ENCODE measurements at regions not wholly inside any gene's neighbourhood (a gene's known extent, or its start where the extent isn't known, plus 50 kb on each side); places are given as distances from the start of the nearest gene placed in this dataset.

DNA sequence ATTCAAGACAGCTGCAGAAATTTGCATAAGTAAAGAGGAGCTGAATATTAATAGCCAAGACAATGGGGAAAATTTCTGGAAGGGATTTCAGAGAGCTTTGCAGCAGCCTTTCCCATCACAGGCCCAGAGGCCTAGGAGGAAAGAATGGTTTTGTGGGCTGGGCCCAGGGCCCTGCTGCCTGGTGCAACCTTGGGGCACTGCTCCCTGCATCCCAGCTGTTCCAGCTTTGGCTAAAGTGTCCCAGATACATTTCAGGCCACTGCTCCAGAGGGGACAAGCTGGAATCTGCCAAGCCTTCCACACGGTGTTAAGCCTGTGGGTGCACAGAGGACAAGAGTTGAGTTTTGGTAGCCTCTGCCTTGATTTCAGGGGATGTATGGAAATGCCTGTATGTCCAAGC, 185.6 kb upstream of the SFRP2 start:
- DNase-seq, result no peak

DNA sequence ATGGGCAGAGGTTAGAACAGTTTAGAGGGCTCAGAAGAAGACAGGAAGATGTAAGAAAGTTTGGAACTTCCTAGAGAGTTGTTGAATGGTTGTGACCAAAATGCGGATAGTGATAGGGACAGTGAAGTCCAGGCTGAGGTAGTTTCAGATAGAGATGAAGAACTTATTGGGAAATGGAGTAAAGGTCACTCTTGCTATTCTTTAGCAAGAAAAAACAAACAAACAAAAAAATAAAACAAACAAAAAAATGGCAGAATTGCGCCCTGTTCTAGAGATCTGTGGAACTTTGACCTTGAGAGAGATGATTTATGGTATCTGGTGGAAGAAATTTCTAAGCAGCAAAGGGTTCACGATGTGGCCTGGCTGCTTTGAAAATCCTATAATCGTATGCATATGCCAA, 185.1 kb upstream of the SFRP2 start:
- DNase-seq, result no peak

DNA sequence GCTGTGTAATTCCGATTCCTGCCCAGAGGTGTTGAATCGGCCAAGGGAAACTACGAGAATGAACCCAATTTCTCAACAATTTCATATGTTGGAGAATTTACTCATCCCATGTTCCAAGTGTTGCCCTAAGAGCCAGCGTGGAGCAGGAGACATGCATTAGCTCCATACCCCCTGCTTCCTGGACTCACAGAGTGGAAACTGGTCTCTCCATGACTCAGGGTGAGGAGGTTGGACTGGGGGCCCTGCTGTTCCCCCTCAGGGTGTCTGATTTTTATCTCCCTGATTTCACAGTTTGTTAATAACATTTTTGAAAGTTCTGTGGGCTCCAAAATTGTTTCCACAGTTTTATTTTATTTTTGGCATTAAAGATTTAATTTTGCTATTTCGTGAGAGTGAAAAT, 183.0 kb upstream of the SFRP2 start:
- no peak for DNase-seq

DNA sequence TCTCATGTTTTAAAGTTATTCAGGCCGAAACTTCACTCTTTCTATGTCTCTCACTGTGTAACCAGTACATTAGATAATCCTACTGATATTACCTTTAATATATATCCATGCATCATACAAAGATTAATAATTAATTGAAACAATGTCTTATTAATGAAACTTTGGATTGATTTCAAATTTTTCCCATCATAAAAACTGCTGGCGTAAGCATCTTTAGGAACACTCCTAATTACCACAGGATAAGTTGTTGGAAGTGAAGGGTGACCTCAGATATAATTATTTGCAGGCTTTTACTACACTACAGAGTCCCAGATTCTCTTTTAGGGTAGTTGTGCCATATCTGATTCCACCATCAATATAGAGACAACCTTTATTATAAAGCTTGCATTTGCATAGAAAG, 181.3 kb upstream of the SFRP2 start:
- DNase-seq, result no peak

DNA sequence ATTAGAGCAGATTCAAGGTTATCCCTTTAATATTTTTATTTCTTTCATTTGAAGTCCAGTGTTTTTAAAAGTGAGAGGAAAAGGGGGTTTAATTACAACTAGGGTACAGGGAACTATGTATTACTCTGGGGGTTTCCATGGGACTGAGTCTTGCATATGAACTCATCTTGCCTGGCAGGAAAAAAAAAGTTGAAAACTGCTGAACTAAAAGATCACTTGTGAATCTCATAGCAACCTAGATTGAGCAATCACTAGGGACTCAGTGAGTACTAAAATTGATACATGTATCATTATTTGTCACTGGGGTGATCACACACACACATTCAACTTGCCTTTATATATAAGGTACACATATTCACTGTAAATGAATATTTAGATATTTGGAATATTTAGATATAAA, 180.7 kb upstream of the SFRP2 start:
- no peak for DNase-seq

- DNase-seq, result no peak
Observed at GRCh38 chr4:153966641-153967040, 177.8 kb upstream of the SFRP2 start.

- DNase-seq, result no peak
Observed at GRCh38 chr4:153963216-153963615, 174.3 kb upstream of the SFRP2 start.

GRCh38 chr4:153962311-153963039, 173.6 kb upstream of the SFRP2 start:
- DNase-seq, result no peak

DNA sequence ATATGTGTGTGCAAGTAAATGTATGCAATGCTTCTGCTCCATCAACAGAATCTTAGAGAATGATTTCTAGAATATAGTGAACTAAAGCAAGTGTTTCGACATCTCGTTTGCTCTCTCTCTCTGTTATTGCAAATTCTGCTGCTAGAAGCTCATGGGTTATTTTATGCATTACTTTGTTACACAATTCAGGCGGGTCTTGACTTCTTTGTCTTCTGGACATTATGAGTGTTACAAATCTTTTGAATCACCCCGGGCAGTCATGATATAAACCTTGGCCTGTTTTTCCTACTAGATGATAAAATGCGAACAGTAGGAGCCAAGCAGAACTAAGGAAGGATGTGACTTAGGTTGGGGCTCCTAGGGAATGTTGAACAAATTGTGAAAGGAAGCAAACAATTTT, 166.4 kb upstream of the SFRP2 start:
- no peak for DNase-seq

DNA sequence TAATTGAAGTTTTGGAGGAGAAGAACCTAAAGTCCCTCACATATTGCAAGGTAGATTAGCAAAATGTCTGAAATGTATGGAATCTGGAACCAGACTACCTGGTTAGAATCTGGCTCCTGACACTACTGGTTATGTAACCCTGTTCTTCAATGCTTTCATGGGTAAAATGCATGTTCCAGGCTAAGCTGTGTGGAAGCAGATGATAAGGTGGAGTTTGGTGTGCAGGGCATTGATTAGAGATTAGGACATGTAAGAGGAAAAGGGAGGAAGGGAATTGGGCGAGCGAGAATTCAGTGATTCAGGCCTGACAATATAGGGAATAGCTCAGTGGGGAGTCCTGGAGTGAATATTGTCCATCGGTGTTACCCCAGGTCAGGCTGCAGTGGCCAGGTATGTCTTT, 165.8 kb upstream of the SFRP2 start:
- DNase-seq, result no peak

- no peak for DNase-seq
Observed at GRCh38 chr4:153950100-153950979, 161.5 kb upstream of the SFRP2 start.

DNA sequence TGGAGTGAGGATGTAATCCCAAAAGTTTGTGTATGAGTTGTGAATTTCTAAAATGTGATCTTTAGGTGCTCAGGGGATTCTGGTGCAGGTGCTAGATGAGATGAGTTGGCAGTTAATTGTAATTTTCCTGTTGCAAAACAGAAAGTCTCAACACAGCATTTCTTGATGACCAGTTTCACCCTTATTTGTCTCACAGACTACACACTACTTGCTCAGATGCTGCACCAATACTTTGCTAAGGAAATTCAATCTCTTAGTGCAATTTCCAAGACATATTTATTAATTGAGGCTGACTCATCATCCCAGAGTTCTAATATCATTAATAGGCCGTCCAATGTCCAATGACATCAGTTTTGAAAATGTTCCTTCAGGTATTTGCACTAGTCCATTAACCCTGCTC, 159.2 kb upstream of the SFRP2 start:
- no peak for DNase-seq

DNA sequence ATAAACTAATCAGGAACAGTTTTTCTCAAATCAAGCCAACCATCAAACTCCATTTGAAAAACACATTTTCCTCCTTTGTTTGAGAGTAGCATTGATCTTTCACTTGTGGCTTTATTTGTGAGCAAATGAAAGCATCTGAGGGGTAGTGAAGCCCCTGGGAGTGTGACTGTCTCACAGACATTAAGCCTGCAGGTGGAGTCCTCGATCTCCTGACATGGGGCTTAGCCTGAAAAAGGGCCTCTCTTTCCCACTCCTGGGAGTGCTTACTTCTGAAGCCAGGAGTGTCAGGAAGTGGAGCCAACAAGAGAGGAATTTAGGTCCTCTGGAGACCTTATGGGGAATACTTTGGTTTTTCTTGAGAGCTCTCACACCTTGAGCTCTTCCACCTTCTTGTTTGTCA, 158.2 kb upstream of the SFRP2 start:
- DNase-seq, result no peak

DNA sequence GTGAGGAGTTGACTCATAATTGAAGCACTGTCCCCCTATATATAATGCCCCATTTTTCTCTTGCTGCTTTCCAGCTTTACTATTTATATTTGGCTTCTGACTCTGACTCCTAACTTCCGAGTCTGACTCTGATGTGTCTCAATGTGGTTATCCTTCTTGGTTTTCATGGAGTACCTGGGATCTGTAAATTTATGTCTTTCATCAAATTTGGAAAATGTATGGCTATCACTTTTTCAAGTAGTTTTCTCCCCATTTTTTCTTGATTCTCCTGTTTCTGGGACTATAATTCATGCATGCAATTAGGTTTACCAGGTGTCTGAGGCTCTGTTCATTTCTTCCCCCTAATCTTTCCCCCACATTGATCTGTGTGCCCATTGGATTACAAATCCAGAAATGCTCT, 156.8 kb upstream of the SFRP2 start:
- DNase-seq, result no peak

DNA sequence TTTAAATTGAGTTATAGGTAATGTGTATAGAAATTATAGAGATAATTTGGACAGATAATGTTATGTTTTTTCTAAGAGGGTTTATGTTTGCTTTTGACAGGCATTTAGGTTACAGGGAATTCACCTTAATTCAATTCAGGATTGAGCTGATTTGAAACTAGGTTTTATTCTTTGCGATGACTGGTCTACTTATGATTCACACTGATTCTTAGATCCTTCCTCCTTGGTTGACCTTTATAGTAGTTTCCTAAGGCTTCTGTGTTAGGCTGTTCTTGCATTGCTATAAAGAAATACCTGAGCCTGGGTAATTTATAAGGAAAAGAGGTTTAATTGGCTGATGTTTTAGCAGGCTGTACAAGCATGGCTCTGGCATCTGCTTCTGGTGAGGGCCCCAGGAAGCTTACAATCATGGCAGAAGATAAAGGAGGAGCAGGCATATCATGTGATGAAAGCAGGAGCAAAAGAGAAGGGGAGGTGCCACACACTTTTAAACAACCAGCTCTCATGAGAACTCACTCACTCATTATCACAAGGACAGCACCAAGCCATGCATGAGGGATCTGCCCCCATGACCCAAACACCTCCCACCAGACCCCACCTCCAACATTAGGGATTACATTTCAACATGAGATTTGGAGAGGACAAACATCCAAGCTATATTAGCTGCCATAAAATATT, 155.0 kb upstream of the SFRP2 start:
- no peak for DNase-seq

- DNase-seq, result no peak
Observed at GRCh38 chr4:153940916-153941315, 152.0 kb upstream of the SFRP2 start.

DNA sequence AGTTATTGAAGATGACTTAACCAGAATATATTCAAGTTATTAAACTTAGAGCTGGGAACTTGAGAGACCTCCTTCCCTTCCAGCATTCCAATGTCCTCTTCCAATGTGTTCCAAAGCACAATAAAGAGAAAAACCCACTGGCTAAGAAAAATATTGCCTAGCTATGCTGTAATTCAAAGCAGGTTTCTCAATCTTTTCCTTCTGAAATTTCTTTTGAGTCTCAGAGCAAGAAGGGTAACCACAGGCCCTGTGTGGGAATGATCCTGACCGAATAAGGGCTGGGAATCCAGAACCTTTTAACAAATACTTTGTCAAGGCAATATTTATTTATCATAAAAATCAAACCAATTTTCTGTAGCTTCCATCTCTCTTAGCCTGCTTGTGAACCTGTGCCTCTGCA, 150.7 kb upstream of the SFRP2 start:
- no peak for DNase-seq

GRCh38 chr4:153938994-153939393, 150.1 kb upstream of the SFRP2 start:
- no peak for DNase-seq

DNA sequence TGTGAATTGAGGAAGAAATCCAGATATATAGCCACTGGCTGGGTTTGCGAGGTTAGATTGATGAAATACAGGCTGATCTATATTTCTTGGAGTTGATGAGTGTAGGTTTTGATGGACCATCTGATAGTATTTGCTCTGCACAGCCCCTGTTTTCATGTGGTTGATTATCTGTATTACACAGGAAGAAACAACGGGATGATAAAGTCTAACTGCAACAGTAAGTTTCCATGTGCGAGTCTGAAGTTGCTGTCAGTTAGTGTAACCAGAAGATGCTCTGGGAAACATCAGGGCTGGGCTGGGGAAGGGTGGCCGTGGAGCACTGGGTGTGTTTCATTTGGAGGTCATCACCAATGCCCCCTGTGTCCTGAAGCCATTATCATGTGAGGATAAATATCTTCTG, 148.4 kb upstream of the SFRP2 start:
- DNase-seq, result no peak

- DNase-seq, result no peak
Observed at GRCh38 chr4:153936121-153936520, 147.2 kb upstream of the SFRP2 start.

DNA sequence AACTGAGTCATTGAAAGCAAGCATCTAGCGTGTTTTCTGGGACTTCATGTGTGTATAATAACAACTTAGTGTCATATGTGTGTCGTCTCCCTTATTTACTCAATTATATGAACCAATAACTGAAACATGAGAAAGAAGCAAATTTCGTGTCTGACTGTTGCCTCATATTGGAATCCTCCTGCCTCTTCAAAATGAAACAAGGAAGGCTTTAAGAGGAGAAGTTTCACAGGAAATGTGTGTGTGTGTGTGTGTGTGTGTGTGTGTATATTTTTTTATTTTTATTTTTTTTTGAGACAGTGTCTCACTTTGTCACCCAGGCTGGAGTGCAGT, 145.8 kb upstream of the SFRP2 start:
- DNase-seq, result no peak

GRCh38 chr4:153933915-153934687, 145.2 kb upstream of the SFRP2 start:
- DNase-seq, result no peak

GRCh38 chr4:153931804-153932203, 142.9 kb upstream of the SFRP2 start:
- DNase-seq, result no peak
